Natural killer cell (primary cell): ENCODE measurements at regions not wholly inside any gene's neighbourhood (a gene's known extent, or its start where the extent isn't known, plus 50 kb on each side); places are given as distances from the start of the nearest gene placed in this dataset.

Source experiments
- ATAC-seq, 3 donors: fragments of 150-1000 bp in 2 of 3; fragments of 200-7000 bp in 1 of 3; cut with Tn5 transposase; 1 replicate in 1 of 3; 2 replicates in 2 of 3; pipeline ENCODE4 v1.10.0; 2021; ENCODE audit warnings: mild to moderate bottlenecking in 2 of 3, moderate library complexity in 2 of 3
- DNase-seq, 2 donors: peaks; one replicate each; pipeline versions ENCODE4 v3.0.0 to v3.0.0-alpha.2; 2013 to 2021; ENCODE audit warnings: mixed read lengths in 1 of 2
- H3K27ac ChIP-seq: one replicate; pipeline ENCODE4 v1.5.1; 2013; ENCODE audit warnings: mild to moderate bottlenecking, low read length
- H3K27me3 ChIP-seq: one replicate; pipeline ENCODE4 v1.6.1; 2013; ENCODE audit warnings: low read length; ENCODE audit not compliant: control insufficient read depth, insufficient read depth
- H3K36me3 ChIP-seq: one replicate; pipeline ENCODE4 v1.6.1; 2013; ENCODE audit warnings: low read length; ENCODE audit not compliant: control insufficient read depth, insufficient read depth
- H3K4me1 ChIP-seq: one replicate; pipeline ENCODE4 v1.6.1; 2013; ENCODE audit warnings: low read length; ENCODE audit not compliant: control insufficient read depth, insufficient read depth
- H3K4me3 ChIP-seq: one replicate; pipeline ENCODE4 v1.5.1; 2013; ENCODE audit warnings: low read length
- H3K9me3 ChIP-seq: one replicate; pipeline ENCODE4 v1.6.1; 2013; ENCODE audit warnings: low read length; ENCODE audit not compliant: control insufficient read depth, insufficient read depth
- H3K27ac Mint-ChIP-seq, 2 donors: one replicate each; pipeline ENCODE4 v1.8.0; 2022; ENCODE audit warnings: mild to moderate bottlenecking in 2 of 2, mixed read lengths in 2 of 2, moderate library complexity in 1 of 2
- H3K27me3 Mint-ChIP-seq, 2 donors: one replicate each; pipeline ENCODE4 v1.8.0; 2022; ENCODE audit warnings: low read depth in 2 of 2, mixed read lengths in 2 of 2
- H3K36me3 Mint-ChIP-seq: one replicate; pipeline ENCODE4 v1.8.0; 2022; ENCODE audit warnings: mixed read lengths
- H3K4me1 Mint-ChIP-seq, 2 donors: one replicate each; pipeline ENCODE4 v1.8.0; 2022; ENCODE audit warnings: mixed read lengths in 2 of 2
- H3K4me3 Mint-ChIP-seq: one replicate; pipeline ENCODE4 v1.8.0; 2022; ENCODE audit warnings: mild to moderate bottlenecking, moderate library complexity, mixed read lengths
- H3K9me3 Mint-ChIP-seq, 2 donors: one replicate each; pipeline ENCODE4 v1.8.0; 2022; ENCODE audit warnings: mixed read lengths in 2 of 2
- WGBS: methylation state at CpG from one replicate; pipeline ENCODE4 v1.1.7; 2013; ENCODE audit warnings: missing lambda C conversion rate; ENCODE audit not compliant: insufficient coverage; 5-methylcytosine and 5-hydroxymethylcytosine counted together
- intact Hi-C: fragments of 100-400 bp; cut with micrococcal nuclease; formaldehyde crosslinking; loops from one replicate; pipeline ENCODE4 v1.14.2; 2022
- TF ChIP-seq, protein P1 (sequence below): fragments of 200-600 bp; IDR thresholded peaks from one replicate; pipeline ENCODE4 v1.8.0; 2022; ENCODE audit warnings: antibody characterized with exemption

DNA sequence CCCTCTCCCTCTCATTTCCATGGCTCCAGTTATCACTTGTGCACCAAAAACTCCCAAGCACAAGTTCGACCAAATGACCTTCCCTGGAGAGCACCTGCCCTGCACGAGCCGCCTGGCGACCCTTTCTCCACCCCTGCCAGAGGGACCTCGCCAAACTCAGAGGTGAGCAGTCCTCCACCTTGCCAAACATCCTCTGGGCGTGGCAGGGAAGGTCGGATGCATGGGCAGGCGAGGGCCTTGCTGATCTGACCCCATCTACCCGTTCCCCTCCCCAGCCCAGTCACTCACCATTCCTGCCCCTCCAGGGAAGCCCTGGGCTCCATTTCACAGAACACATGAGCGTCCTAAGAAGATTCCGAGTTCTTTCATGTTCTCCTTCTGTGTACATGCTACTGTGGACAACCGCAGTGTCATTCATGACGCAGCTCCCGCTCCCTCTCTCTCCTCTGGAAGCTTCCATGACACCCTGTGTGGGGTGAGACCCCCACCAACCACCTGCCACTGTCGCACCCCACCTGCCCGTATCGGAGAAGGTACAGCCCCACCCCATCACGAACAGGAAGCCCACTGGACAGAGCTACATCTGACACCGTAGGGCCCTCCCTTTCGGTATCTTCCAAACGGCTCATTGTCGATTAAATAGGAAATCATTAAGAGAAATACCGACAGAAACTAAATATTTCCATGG lies 104.3 kb downstream of the DACT2 start:
- no peak overlapping the region for H3K4me3 ChIP-seq
- TF ChIP-seq, protein P1, sequence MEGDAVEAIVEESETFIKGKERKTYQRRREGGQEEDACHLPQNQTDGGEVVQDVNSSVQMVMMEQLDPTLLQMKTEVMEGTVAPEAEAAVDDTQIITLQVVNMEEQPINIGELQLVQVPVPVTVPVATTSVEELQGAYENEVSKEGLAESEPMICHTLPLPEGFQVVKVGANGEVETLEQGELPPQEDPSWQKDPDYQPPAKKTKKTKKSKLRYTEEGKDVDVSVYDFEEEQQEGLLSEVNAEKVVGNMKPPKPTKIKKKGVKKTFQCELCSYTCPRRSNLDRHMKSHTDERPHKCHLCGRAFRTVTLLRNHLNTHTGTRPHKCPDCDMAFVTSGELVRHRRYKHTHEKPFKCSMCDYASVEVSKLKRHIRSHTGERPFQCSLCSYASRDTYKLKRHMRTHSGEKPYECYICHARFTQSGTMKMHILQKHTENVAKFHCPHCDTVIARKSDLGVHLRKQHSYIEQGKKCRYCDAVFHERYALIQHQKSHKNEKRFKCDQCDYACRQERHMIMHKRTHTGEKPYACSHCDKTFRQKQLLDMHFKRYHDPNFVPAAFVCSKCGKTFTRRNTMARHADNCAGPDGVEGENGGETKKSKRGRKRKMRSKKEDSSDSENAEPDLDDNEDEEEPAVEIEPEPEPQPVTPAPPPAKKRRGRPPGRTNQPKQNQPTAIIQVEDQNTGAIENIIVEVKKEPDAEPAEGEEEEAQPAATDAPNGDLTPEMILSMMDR = no peak
- no peaks in the 10 kb centered on the region for H3K27me3 Mint-ChIP-seq
- H3K9me3 Mint-ChIP-seq = no peaks in the 10 kb centered on the region
- intact Hi-C loops = no loop called here
- H3K4me3 Mint-ChIP-seq = no peak overlapping the region
- no peaks in the 10 kb centered on the region for H3K36me3 Mint-ChIP-seq
- DNase-seq (no peak), ATAC-seq (no peak)
- 85% methylated on average over 23 of the region's 23 CpGs for WGBS
- H3K9me3 ChIP-seq = no peaks in the 10 kb centered on the region
- no peaks in the 10 kb centered on the region for H3K36me3 ChIP-seq
- no peaks in the 10 kb centered on the region for H3K27me3 ChIP-seq
- no peaks in the 10 kb centered on the region for H3K4me1 Mint-ChIP-seq
- H3K27ac ChIP-seq = no peak overlapping the region
- no peak overlapping the region for H3K27ac Mint-ChIP-seq
- H3K4me1 ChIP-seq = no peaks in the 10 kb centered on the region

DNA sequence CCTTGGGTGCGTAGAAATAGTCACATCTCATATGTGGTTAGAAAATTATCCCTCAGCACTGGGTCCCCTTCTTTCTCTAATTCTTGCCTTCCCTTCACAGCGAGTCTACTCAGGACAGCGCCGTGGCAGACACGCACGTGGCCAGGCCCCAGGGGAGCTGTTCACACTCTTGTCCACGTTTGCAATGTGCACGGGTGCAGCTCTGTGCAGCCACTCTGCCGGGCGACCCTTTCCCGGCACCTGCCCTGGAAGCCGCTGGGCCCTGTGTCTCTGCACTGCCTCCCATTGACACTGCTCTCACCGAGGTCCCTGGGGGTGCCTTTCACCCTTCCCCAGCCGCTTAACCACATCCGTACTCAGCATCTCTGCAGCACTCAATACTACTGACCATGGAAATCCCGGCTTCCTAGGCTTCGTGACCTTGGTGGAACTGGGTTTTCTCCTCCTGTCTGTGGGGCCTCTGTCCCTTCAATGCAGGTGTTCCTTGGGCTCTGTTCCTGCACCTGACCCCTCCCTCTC lies 104.9 kb downstream of the DACT2 start:
- H3K27ac Mint-ChIP-seq = no peak overlapping the region
- Histone ChIP-seq H3K27ac (no peak overlapping the region), H3K27me3 (no peaks in the 10 kb centered on the region), H3K4me1 (no peaks in the 10 kb centered on the region), H3K9me3 (no peaks in the 10 kb centered on the region), H3K36me3 (no peaks in the 10 kb centered on the region), H3K4me3 (no peak overlapping the region)
- DNase-seq (no peak), ATAC-seq (no peak)
- 86% methylated on average over 17 of the region's 17 CpGs for WGBS
- intact Hi-C loops = no loop called here
- H3K9me3 Mint-ChIP-seq = no peaks in the 10 kb centered on the region
- H3K4me3 Mint-ChIP-seq = no peak overlapping the region
- TF ChIP-seq, protein P1 = no peak
- no peaks in the 10 kb centered on the region for H3K4me1 Mint-ChIP-seq
- no peaks in the 10 kb centered on the region for H3K27me3 Mint-ChIP-seq
- H3K36me3 Mint-ChIP-seq = no peaks in the 10 kb centered on the region

DNA sequence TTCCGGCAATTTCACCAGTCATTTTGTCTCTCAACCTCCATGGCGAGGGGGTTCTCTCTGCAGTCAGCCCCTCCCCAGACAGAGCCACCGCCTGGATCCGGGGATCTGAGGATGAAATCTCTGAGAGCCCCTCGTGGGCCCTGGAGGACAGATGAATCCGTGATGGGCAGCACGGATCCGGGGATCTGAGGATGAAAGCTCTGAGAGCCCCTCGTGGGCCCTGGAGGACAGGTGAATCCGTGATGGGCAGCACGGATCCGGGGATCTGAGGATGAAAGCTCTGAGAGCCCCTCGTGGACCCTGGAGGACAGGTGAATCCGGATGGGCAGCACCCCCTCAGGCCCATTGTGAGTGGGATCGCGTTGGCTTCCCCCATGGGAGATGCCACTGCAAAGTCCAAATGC lies 106.5 kb downstream of the DACT2 start:
- DNase-seq = no peak
- Mint-ChIP-seq H3K36me3 (no peaks in the 10 kb centered on the region), H3K4me3 (no peak overlapping the region), H3K4me1 (no peaks in the 10 kb centered on the region), H3K27ac (no peak overlapping the region), H3K27me3 (no peaks in the 10 kb centered on the region), H3K9me3 (no peaks in the 10 kb centered on the region)
- no peak overlapping the region for H3K4me3 ChIP-seq
- H3K36me3 ChIP-seq = no peaks in the 10 kb centered on the region
- 89% methylated on average over 16 of the region's 16 CpGs for WGBS
- TF ChIP-seq, protein P1 = no peak
- intact Hi-C loops = no loop called here
- no peaks in the 10 kb centered on the region for H3K4me1 ChIP-seq
- no peaks in the 10 kb centered on the region for H3K27me3 ChIP-seq
- H3K27ac ChIP-seq = no peak overlapping the region
- no peaks in the 10 kb centered on the region for H3K9me3 ChIP-seq
- ATAC-seq = no peak

DNA sequence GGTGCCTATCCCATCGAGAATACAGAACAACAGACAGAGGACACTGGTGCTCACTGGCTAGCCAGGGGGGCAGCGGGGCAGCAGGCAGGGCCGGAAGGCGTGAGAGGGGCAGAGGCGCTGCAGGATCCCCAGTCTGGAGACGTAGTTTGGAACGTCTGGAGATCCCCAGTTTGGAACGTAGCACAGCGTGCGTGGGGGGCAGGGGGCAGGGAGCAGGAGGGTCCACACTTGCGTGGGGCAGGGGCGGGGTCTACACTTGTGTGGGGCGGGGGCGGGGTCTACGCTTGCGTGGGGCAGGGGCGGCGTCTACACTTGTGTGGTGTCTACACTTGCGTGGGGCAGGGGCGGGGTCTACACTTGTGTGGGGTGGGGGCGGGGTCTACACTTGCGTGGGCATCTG lies 107.2 kb downstream of the DACT2 start:
- Histone ChIP-seq H3K27me3 (no peaks in the 10 kb centered on the region), H3K36me3 (no peaks in the 10 kb centered on the region), H3K4me1 (no peaks in the 10 kb centered on the region), H3K4me3 (no peak overlapping the region), H3K9me3 (no peaks in the 10 kb centered on the region), H3K27ac (no peak overlapping the region)
- Mint-ChIP-seq H3K27me3 (no peaks in the 10 kb centered on the region), H3K36me3 (no peaks in the 10 kb centered on the region), H3K4me1 (no peaks in the 10 kb centered on the region), H3K9me3 (no peaks in the 10 kb centered on the region), H3K4me3 (no peak overlapping the region), H3K27ac (no peak overlapping the region)
- ATAC-seq (no peak), DNase-seq (no peak)
- TF ChIP-seq, protein P1 = no peak
- intact Hi-C loops = no loop called here
- 93% methylated on average over 22 of the region's 22 CpGs for WGBS
